ENCODE measurements at regions not wholly inside any gene's neighbourhood (a gene's known extent, or its start where the extent isn't known, plus 50 kb on each side); places are given as distances from the start of the nearest gene placed in this dataset.
A peak's percentile ranks its signal among the peaks of the same experiment; 100 is the strongest.

DNA sequence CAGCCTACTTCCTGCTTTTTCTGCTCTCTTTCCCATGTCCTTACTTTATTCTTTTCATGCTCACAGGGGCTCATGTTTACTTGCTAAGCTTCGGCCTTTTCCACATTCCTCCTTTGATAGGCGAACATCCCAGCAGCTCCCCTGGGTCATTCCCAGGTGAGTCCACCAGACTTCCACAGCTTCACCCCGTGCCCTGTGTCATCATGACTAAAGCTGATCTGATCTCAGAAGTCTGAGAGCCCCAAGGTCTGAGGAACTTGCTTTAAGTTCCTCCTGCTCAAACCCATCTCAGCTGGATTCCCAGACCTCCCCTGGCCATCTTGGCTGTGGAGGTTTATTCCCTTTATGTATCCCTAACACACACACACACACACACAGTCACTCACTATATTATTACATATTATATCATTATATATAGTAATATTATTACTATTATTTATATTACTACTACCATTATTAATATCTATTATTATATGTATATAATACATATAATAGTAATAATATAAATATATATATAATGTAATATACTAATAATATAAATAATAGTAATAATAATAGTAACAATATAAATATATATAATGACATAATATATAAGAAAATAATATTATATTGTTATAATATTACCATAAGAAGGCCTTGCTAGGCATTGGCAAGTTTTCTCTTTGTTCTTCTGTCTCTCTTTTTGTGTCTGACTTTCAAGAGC, 295.9 kb downstream of the PTEN start:
- Histone ChIP-seq H3K4me3 (ENCODE audit: insufficient read depth, low read length, poor library complexity, severe bottlenecking) (no peak overlapping the region), H3K36me3 (ENCODE audit: low read length) (no peaks in the 10 kb centered on the region), H3K27me3 (ENCODE audit: low read length) (no peaks in the 10 kb centered on the region), H3K9ac (ENCODE audit: low read length) (no peak overlapping the region), H3F3A (ENCODE audit: insufficient read depth) (no peaks in the 10 kb centered on the region), H3K9me2 (replicated peaks; ENCODE audit: insufficient read depth, low read length) (no peaks in the 10 kb centered on the region), H4K20me1 (ENCODE audit: low read depth, low read length) (no peaks in the 10 kb centered on the region), H2AFZ (ENCODE audit: low read depth, low read length, severe bottlenecking) (peak overlapping the region; percentile 51), H3K79me2 (ENCODE audit: insufficient read depth, low read length) (no peaks in the 10 kb centered on the region), H3K27ac (ENCODE audit: low read depth, low read length) (no peak overlapping the region), H3K4me2 (ENCODE audit: low read depth, low read length, poor library complexity, severe bottlenecking) (no peak overlapping the region), H3K9me3 (ENCODE audit: insufficient read depth, low read length) (no peaks in the 10 kb centered on the region)
- no peak for TF ChIP-seq EZH2phosphoT487 (conservative IDR thresholded peaks at IDR 0.05; ENCODE audit: low read length)
- TF ChIP-seq, protein P1, sequence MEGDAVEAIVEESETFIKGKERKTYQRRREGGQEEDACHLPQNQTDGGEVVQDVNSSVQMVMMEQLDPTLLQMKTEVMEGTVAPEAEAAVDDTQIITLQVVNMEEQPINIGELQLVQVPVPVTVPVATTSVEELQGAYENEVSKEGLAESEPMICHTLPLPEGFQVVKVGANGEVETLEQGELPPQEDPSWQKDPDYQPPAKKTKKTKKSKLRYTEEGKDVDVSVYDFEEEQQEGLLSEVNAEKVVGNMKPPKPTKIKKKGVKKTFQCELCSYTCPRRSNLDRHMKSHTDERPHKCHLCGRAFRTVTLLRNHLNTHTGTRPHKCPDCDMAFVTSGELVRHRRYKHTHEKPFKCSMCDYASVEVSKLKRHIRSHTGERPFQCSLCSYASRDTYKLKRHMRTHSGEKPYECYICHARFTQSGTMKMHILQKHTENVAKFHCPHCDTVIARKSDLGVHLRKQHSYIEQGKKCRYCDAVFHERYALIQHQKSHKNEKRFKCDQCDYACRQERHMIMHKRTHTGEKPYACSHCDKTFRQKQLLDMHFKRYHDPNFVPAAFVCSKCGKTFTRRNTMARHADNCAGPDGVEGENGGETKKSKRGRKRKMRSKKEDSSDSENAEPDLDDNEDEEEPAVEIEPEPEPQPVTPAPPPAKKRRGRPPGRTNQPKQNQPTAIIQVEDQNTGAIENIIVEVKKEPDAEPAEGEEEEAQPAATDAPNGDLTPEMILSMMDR (IDR thresholded peaks at IDR 0.05; ENCODE audit: insufficient read depth, low read length, poor library complexity, severe bottlenecking): no peak

DNA sequence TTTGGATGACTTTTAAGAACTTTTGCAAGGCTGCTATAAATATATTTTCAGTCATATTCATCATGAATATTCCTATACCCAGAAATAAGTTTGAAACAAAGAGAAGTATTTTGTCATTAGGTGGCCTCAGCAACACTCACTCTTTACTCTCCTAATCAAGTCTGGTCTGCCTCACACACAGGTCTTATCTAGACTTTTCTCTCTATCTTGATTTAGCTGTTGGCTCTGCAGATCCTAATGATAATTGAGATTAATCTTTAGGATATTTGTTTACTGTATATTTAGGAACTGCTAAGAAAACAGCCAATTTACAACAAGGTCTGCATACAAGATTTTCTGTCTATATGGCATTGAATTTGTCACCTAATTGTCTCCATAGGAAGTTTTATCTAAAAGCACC, 297.6 kb downstream of the PTEN start:
- H4K20me1 ChIP-seq (ENCODE audit: low read depth, low read length): no peaks in the 10 kb centered on the region
- H3K4me3 ChIP-seq (ENCODE audit: insufficient read depth, low read length, poor library complexity, severe bottlenecking): no peak overlapping the region
- no peaks in the 10 kb centered on the region for H3F3A ChIP-seq (ENCODE audit: insufficient read depth)
- H3K9ac ChIP-seq (ENCODE audit: low read length): no peak overlapping the region
- H3K36me3 ChIP-seq (ENCODE audit: low read length): no peaks in the 10 kb centered on the region
- H3K4me2 ChIP-seq (ENCODE audit: low read depth, low read length, poor library complexity, severe bottlenecking): no peak overlapping the region
- no peak overlapping the region for H3K27ac ChIP-seq (ENCODE audit: low read depth, low read length)
- no peak for TF ChIP-seq EZH2phosphoT487 (conservative IDR thresholded peaks at IDR 0.05; ENCODE audit: low read length)
- TF ChIP-seq, protein P1 (IDR thresholded peaks at IDR 0.05; ENCODE audit: insufficient read depth, low read length, poor library complexity, severe bottlenecking): no peak
- no peaks in the 10 kb centered on the region for H3K9me3 ChIP-seq (ENCODE audit: insufficient read depth, low read length)
- no peaks in the 10 kb centered on the region for H3K27me3 ChIP-seq (ENCODE audit: low read length)
- H3K9me2 ChIP-seq (replicated peaks; ENCODE audit: insufficient read depth, low read length): no peaks in the 10 kb centered on the region
- H3K79me2 ChIP-seq (ENCODE audit: insufficient read depth, low read length): no peaks in the 10 kb centered on the region
- no peak overlapping the region for H2AFZ ChIP-seq (ENCODE audit: low read depth, low read length, severe bottlenecking)

DNA sequence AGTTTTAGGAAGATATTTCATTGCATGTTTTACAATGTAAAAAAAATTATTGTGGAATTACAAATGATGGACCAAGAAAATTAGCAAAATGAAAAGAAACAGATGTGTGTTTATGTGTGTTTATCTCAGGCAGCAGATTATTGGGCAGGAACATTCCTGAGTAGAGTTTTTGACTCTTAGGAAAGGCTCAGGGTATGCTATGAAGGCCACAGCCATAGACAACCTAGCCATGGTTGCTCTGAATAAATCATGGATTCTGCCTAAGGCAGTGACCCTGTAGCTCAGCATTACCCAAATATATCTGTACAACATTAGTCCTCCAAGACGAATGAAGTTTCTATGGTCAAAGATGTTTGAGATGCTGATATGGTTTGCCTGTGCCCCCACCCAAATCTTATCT, 298.3 kb downstream of the PTEN start:
- H3K9ac ChIP-seq (ENCODE audit: low read length): no peak overlapping the region
- H3K27ac ChIP-seq (ENCODE audit: low read depth, low read length): no peak overlapping the region
- no peaks in the 10 kb centered on the region for H3K9me2 ChIP-seq (replicated peaks; ENCODE audit: insufficient read depth, low read length)
- H3K4me3 ChIP-seq (ENCODE audit: insufficient read depth, low read length, poor library complexity, severe bottlenecking): no peak overlapping the region
- no peak overlapping the region for H2AFZ ChIP-seq (ENCODE audit: low read depth, low read length, severe bottlenecking)
- H3F3A ChIP-seq (ENCODE audit: insufficient read depth): no peaks in the 10 kb centered on the region
- no peaks in the 10 kb centered on the region for H3K36me3 ChIP-seq (ENCODE audit: low read length)
- H3K4me2 ChIP-seq (ENCODE audit: low read depth, low read length, poor library complexity, severe bottlenecking): no peak overlapping the region
- no peaks in the 10 kb centered on the region for H3K27me3 ChIP-seq (ENCODE audit: low read length)
- no peaks in the 10 kb centered on the region for H4K20me1 ChIP-seq (ENCODE audit: low read depth, low read length)
- TF ChIP-seq EZH2phosphoT487 (conservative IDR thresholded peaks at IDR 0.05; ENCODE audit: low read length): no peak
- TF ChIP-seq, protein P1 (IDR thresholded peaks at IDR 0.05; ENCODE audit: insufficient read depth, low read length, poor library complexity, severe bottlenecking): no peak
- H3K79me2 ChIP-seq (ENCODE audit: insufficient read depth, low read length): no peaks in the 10 kb centered on the region
- H3K9me3 ChIP-seq (ENCODE audit: insufficient read depth, low read length): no peaks in the 10 kb centered on the region

Data from SU-DHL-6 (cell line).